ENCODE measurements at regions not wholly inside any gene's neighbourhood (a gene's known extent, or its start where the extent isn't known, plus 50 kb on each side); places are given as distances from the start of the nearest gene placed in this dataset.

DNA sequence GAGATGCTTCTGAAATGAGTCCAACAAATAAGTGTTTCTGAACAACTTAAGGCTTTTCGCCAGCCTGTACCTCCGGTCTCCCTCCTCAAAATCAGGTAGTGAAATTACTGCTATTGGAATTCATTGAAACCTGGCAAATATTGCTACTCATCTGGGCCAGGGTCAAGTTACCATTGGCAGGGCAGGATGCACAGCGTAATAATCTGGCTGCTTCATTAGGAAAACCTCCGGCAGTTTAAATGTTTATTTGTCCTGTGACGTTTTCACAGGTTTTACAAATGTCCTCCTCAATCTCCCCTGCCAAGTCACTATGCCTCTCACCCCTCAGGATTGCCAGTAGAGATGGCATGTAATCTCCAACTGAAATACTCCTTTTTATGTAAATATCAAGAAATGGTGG is 92.6 kb upstream of the KDR start:
- H3K4me3 ChIP-seq (ENCODE audit: low read depth, low read length), result no peak overlapping the region
- TF ChIP-seq, protein P1, sequence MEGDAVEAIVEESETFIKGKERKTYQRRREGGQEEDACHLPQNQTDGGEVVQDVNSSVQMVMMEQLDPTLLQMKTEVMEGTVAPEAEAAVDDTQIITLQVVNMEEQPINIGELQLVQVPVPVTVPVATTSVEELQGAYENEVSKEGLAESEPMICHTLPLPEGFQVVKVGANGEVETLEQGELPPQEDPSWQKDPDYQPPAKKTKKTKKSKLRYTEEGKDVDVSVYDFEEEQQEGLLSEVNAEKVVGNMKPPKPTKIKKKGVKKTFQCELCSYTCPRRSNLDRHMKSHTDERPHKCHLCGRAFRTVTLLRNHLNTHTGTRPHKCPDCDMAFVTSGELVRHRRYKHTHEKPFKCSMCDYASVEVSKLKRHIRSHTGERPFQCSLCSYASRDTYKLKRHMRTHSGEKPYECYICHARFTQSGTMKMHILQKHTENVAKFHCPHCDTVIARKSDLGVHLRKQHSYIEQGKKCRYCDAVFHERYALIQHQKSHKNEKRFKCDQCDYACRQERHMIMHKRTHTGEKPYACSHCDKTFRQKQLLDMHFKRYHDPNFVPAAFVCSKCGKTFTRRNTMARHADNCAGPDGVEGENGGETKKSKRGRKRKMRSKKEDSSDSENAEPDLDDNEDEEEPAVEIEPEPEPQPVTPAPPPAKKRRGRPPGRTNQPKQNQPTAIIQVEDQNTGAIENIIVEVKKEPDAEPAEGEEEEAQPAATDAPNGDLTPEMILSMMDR (IDR thresholded peaks at IDR 0.05; ENCODE audit: borderline replicate concordance, insufficient read depth, low read depth, low read length), result no peak

DNA sequence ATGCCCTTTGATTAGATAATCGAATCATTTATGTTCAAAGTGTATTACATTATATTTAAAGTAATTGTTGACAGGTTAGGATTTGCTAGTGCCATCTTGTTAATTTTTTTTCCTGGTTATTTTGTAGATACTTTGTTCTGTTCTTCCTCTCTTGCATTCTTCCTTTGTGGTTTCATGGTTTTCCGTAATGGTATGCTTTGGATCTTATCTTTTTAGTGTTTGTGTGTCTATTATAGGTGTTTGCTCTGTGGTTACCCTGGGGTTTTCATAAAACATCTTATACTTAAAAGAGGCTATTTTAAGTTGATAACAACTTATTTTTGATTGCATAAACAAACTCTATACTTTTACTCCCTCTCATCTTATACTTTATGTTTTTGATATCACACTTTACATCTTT is 108.2 kb upstream of the SRD5A3 start:
- no peak overlapping the region for H3K4me3 ChIP-seq (ENCODE audit: low read depth, low read length)
- TF ChIP-seq, protein P1 (IDR thresholded peaks at IDR 0.05; ENCODE audit: borderline replicate concordance, insufficient read depth, low read depth, low read length), result no peak

DNA sequence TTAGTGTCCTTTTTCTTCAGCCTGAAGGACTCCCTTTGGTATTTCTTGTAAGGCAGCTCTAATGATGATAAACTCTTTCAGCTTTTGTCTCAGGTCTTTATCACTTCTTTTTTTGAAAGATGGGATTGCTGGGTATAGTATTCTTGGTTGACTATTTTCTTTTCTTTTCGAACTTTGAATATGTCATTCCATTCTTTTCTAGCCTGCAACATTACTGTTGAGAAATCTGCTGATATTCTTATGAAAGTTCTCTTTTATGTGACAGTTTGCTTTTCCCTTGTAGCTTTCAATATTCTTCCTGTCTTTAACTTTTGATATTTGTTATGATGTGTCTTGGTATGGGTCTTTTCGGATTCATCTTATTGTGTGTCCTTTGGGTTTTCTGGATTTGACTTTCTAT is 107.6 kb upstream of the SRD5A3 start:
- TF ChIP-seq, protein P1 (IDR thresholded peaks at IDR 0.05; ENCODE audit: borderline replicate concordance, insufficient read depth, low read depth, low read length), result no peak
- no peak overlapping the region for H3K4me3 ChIP-seq (ENCODE audit: low read depth, low read length)

DNA sequence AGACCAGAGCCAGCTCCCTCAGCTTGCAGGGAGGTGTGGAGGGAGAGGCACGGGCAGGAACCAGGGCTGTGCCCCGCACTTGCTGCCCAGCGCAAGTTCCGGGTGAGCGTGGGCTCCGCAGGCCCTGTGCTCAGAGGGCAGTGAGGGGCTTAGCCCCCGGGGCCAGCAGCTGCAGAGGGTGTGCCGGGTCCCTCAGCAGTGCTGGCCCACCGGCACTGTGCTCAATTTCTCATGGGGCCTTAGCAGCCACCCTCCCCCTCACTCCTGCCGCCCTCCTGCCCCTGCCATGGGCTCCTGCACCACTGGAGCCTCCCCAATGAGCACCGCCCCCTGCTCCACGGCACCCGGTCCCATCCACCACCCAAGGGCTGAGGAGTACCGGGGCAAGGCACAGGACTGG is 104.6 kb upstream of the SRD5A3 start:
- TF ChIP-seq, protein P1 (IDR thresholded peaks at IDR 0.05; ENCODE audit: borderline replicate concordance, insufficient read depth, low read depth, low read length), result no peak
- H3K4me3 ChIP-seq (ENCODE audit: low read depth, low read length), result no peak overlapping the region

DNA sequence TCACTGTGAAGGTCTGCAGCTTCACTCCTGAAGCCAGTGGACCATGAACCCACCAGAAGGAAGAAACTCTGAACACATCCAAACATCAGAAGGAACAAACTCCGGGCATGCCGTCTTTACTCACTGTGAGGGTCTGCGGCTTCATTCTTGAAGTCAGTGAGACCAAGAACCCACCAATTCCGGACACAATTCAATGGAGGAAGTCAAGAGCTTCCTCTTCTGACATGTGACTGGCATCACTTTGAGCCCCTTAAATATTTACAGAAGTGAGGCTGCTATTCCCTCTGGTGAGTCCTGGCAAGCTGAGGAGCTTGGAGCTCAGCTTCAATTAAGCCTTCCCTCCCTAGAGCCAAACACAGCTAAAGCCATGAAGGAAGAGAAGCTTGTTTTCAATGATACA is 103.5 kb upstream of the SRD5A3 start:
- H3K4me3 ChIP-seq (ENCODE audit: low read depth, low read length), result no peak overlapping the region
- TF ChIP-seq, protein P1 (IDR thresholded peaks at IDR 0.05; ENCODE audit: borderline replicate concordance, insufficient read depth, low read depth, low read length), result no peak

DNA sequence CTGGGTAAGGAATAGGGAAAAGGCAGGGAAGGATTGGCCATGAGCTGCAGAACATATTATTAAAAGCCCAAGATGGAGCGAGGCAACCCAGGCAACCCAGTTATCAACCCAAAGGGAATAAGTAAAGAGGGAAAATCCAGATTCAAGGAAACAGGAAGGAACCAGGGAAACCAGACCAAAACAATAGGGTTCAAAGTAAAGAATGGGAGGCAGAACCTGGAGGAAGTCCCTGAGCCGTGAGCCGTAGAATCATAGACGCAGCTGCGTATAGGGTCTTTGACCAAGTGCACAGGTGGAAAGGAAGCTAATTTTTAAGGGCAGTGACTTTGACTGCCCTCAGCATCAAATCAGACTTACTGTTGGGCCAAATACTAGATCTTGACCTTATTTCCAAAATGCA is 98.5 kb upstream of the SRD5A3 start:
- H3K4me3 ChIP-seq (ENCODE audit: low read depth, low read length), result no peak overlapping the region
- TF ChIP-seq, protein P1 (IDR thresholded peaks at IDR 0.05; ENCODE audit: borderline replicate concordance, insufficient read depth, low read depth, low read length), result no peak

DNA sequence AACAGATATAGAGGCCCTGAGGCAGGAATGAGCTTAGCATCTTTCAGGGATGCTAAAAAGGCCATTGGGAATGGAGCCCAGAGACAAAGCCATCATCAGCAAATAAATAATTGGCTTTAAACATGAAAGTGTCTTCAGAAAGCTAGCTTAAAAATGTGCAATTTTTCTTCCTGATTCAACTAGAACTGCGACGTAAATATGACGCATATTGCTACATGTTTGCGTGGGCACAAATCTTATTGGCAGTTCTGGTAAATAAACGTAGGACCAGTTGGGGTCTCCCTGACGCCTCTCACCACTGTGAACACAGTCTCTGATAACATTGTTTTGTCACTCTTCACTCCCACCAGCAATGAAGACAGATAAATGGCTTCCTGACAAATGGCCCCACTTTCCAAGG is 97.3 kb upstream of the SRD5A3 start:
- TF ChIP-seq, protein P1 (IDR thresholded peaks at IDR 0.05; ENCODE audit: borderline replicate concordance, insufficient read depth, low read depth, low read length), result no peak
- no peak overlapping the region for H3K4me3 ChIP-seq (ENCODE audit: low read depth, low read length)
